H9 (cell line): ENCODE measurements at regions not wholly inside any gene's neighbourhood (a gene's known extent, or its start where the extent isn't known, plus 50 kb on each side); places are given as distances from the start of the nearest gene placed in this dataset.

Experiments used
- DNase-seq: peaks from one replicate; pipeline ENCODE4 v3.0.0-alpha.2; 2017
- H2AFZ ChIP-seq: one replicate; pipeline ENCODE4 v1.6.1; 2013; ENCODE audit warnings: mild to moderate bottlenecking, low read length, control low read depth, moderate library complexity
- H2AK5ac ChIP-seq: 2 replicates; pipeline ENCODE4 v1.6.1; 2013; ENCODE audit warnings: low read length, control low read depth, mixed read lengths; ENCODE audit not compliant: insufficient read length
- H2BK120ac ChIP-seq: one replicate; pipeline ENCODE4 v1.6.1; 2013; ENCODE audit warnings: low read depth, mild to moderate bottlenecking, low read length, control low read depth, inconsistent platforms; ENCODE audit not compliant: poor library complexity, severe bottlenecking
- H2BK12ac ChIP-seq: 2 replicates; pipeline ENCODE4 v1.6.1; 2013; ENCODE audit warnings: low read length, control low read depth, mixed read lengths, low read depth; ENCODE audit not compliant: insufficient read length
- H2BK15ac ChIP-seq: 2 replicates; pipeline ENCODE4 v1.6.1; 2013; ENCODE audit warnings: low read depth, low read length, control low read depth
- H2BK20ac ChIP-seq: one replicate; pipeline ENCODE4 v1.6.1; 2013; ENCODE audit warnings: low read depth, mild to moderate bottlenecking, low read length, control low read depth, inconsistent platforms; ENCODE audit not compliant: poor library complexity, severe bottlenecking
- H2BK5ac ChIP-seq: 2 replicates; pipeline ENCODE4 v1.6.1; 2013; ENCODE audit warnings: low read length, control low read depth, mixed read lengths; ENCODE audit not compliant: insufficient read length
- H3K14ac ChIP-seq: 2 replicates; pipeline ENCODE4 v1.6.1; 2013; ENCODE audit warnings: low read length, control low read depth; ENCODE audit not compliant: insufficient read depth
- H3K18ac ChIP-seq: 2 replicates; pipeline ENCODE4 v1.6.1; 2013; ENCODE audit warnings: low read depth, mild to moderate bottlenecking, mixed read lengths, low read length, control low read depth; ENCODE audit not compliant: insufficient read length
- H3K23ac ChIP-seq: 2 replicates; pipeline ENCODE4 v1.6.1; 2013; ENCODE audit warnings: low read length, control low read depth, mixed read lengths, low read depth; ENCODE audit not compliant: insufficient read length
- H3K23me2 ChIP-seq: 2 replicates; pipeline ENCODE4 v1.6.1; 2013; ENCODE audit warnings: low read depth, mild to moderate bottlenecking, mixed read lengths, low read length, control low read depth; ENCODE audit not compliant: insufficient read length, poor library complexity, severe bottlenecking
- H3K27ac ChIP-seq: 2 replicates; pipeline ENCODE4 v1.5.1; 2013; ENCODE audit warnings: low read length, control low read depth, mixed read lengths, low read depth; ENCODE audit not compliant: insufficient read length
- H3K27me3 ChIP-seq: 2 replicates; pipeline ENCODE4 v1.6.1; 2013; ENCODE audit warnings: low read length, control low read depth, inconsistent platforms; ENCODE audit not compliant: insufficient read depth
- H3K4ac ChIP-seq: 2 replicates; pipeline ENCODE4 v1.6.1; 2013; ENCODE audit warnings: low read depth, mild to moderate bottlenecking, control low read depth, inconsistent platforms, low read length, moderate library complexity
- H3K4me1 ChIP-seq: 2 replicates; pipeline ENCODE4 v1.6.1; 2013; ENCODE audit warnings: low read length, control low read depth, inconsistent platforms; ENCODE audit not compliant: insufficient read depth
- H3K4me2 ChIP-seq: 2 replicates; pipeline ENCODE4 v1.6.1; 2013; ENCODE audit warnings: low read length, control low read depth, mixed read lengths; ENCODE audit not compliant: insufficient read length, insufficient read depth
- H3K56ac ChIP-seq: 2 replicates; pipeline ENCODE4 v1.6.1; 2013; ENCODE audit warnings: low read depth, mild to moderate bottlenecking, mixed read lengths, low read length, control low read depth; ENCODE audit not compliant: insufficient read length
- H3K79me1 ChIP-seq: 2 replicates; pipeline ENCODE4 v1.6.1; 2013; ENCODE audit warnings: low read depth, mild to moderate bottlenecking, moderate library complexity, low read length, control low read depth, inconsistent platforms; ENCODE audit not compliant: insufficient read depth, poor library complexity, severe bottlenecking
- H3K79me2 ChIP-seq: 2 replicates; pipeline ENCODE4 v1.6.1; 2013; ENCODE audit warnings: low read length, control low read depth, inconsistent platforms; ENCODE audit not compliant: insufficient read depth
- H3K9ac ChIP-seq: 2 replicates; pipeline ENCODE4 v1.6.1; 2013; ENCODE audit warnings: low read length, control low read depth, mixed read lengths; ENCODE audit not compliant: insufficient read length; ENCODE audit errors: extremely low read depth
- H3K9me3 ChIP-seq: one replicate; pipeline ENCODE4 v1.6.1; 2013; ENCODE audit warnings: low read depth, low read length, inconsistent platforms; ENCODE audit not compliant: control insufficient read depth
- H3T11ph ChIP-seq: one replicate; pipeline ENCODE4 v1.6.1; 2013; ENCODE audit warnings: mild to moderate bottlenecking, low read length, control low read depth, inconsistent platforms
- H4K20me1 ChIP-seq: one replicate; pipeline ENCODE4 v1.6.1; 2013; ENCODE audit not compliant: control insufficient read depth, insufficient read length, insufficient read depth
- H4K5ac ChIP-seq: 2 replicates; pipeline ENCODE4 v1.6.1; 2013; ENCODE audit warnings: low read depth, mild to moderate bottlenecking, mixed read lengths, low read length, control low read depth; ENCODE audit not compliant: insufficient read length
- H4K8ac ChIP-seq: replicated peaks from 2 replicates; pipeline ENCODE4 v1.6.1; 2013; ENCODE audit warnings: low read length, control low read depth, mixed read lengths, low read depth; ENCODE audit not compliant: insufficient read length
- H4K91ac ChIP-seq: 2 replicates; pipeline ENCODE4 v1.6.1; 2013; ENCODE audit warnings: low read depth, mild to moderate bottlenecking, moderate library complexity, mixed read lengths, low read length, control low read depth; ENCODE audit not compliant: insufficient read length
- H3K27ac Mint-ChIP-seq, 3 experiments: 2 replicates in 2 of 3; 3 replicates in 1 of 3; pipeline ENCODE4 v1.8.0; 2020 to 2021; ENCODE audit warnings: mixed read lengths in 3 of 3, mild to moderate bottlenecking in 1 of 3, moderate library complexity in 1 of 3
- H3K27me3 Mint-ChIP-seq: 2 replicates; pipeline ENCODE4 v1.8.0; 2021; ENCODE audit warnings: low read depth, mild to moderate bottlenecking, moderate library complexity, mixed read lengths
- H3K36me3 Mint-ChIP-seq, 3 experiments: 2 replicates in 2 of 3; 3 replicates in 1 of 3; pipeline ENCODE4 v1.8.0; 2020 to 2021; ENCODE audit warnings: low read depth in 3 of 3, mixed read lengths in 3 of 3; ENCODE audit not compliant: insufficient read depth in 1 of 3
- H3K4me1 Mint-ChIP-seq, 2 experiments: 2 replicates each; pipeline ENCODE4 v1.8.0; 2020; ENCODE audit warnings: mixed read lengths in 2 of 2
- H3K4me3 Mint-ChIP-seq, 2 experiments: 2 replicates in 1 of 2; 3 replicates in 1 of 2; pipeline ENCODE4 v1.8.0; 2020 to 2021; ENCODE audit warnings: mild to moderate bottlenecking in 2 of 2, mixed read lengths in 2 of 2, moderate library complexity in 1 of 2
- H3K9me3 Mint-ChIP-seq, 2 experiments: 2 replicates in 1 of 2; 3 replicates in 1 of 2; pipeline ENCODE4 v1.8.0; 2020; ENCODE audit warnings: mild to moderate bottlenecking in 2 of 2, mixed read lengths in 2 of 2, moderate library complexity in 1 of 2
- CTCF ChIP-seq: fragments of 200-600 bp; sonication (generic); conservative IDR thresholded peaks from 3 replicates; pipeline ENCODE4 v1.8.0; 2021; ENCODE audit warnings: antibody characterized with exemption, mild to moderate bottlenecking
- WGBS: extraction: QIAGEN DNeasy Blood & Tissue Kit; methylation state at CpG from one replicate; pipeline ENCODE4 v1.1.7; 2013; ENCODE audit warnings: missing lambda C conversion rate, low lambda C conversion rate, mixed read lengths; ENCODE audit not compliant: insufficient read length; ENCODE audit errors: extremely low coverage; 5-methylcytosine and 5-hydroxymethylcytosine counted together

DNA sequence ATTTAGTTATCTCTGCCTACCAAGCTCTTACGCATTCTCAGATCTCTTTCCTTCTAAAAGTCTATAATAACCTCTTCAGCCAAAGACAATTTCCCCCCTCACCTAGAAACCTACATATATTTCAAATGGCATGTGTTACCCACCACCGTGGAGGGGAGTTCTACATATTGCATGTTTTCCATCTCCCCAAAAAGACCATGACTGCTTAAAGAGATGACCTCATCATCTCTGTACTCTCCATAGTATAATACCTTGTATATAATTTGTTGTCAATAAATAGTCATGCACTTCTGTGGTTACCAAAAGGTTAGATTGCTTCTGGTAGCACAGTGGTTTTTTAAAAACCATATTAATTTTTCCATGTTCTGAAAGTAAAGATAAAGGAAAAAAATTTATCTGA, 148.4 kb downstream of the TBX18 start:
- Histone ChIP-seq H3K4me2 (no peak overlapping the region), H3K56ac (no peak overlapping the region), H3K27ac (no peak overlapping the region), H2BK20ac (no peak overlapping the region), H2BK12ac (no peak overlapping the region), H2AK5ac (no peak overlapping the region), H3K18ac (no peak overlapping the region), H3K27me3 (no peaks in the 10 kb centered on the region), H3K23me2 (no peaks in the 10 kb centered on the region), H3K79me2 (no peaks in the 10 kb centered on the region), H3K4me1 (no peaks in the 10 kb centered on the region), H4K5ac (no peak overlapping the region), H3K14ac (no peak overlapping the region), H2AFZ (no peak overlapping the region), H4K91ac (no peak overlapping the region), H2BK15ac (no peak overlapping the region), H2BK120ac (no peak overlapping the region), H4K8ac (no peak overlapping the region), H4K20me1 (no peaks in the 10 kb centered on the region), H3T11ph (no peak overlapping the region), H2BK5ac (no peak overlapping the region), H3K9ac (no peak overlapping the region), H3K79me1 (no peaks in the 10 kb centered on the region), H3K4ac (no peak overlapping the region), H3K23ac (no peak overlapping the region), H3K9me3 (no peaks in the 10 kb centered on the region)
- peaks cover 9 to 12% of the 10 kb centered on the region in 2 experiments for H3K4me1 Mint-ChIP-seq
- no peak for TF ChIP-seq CTCF
- H3K27ac Mint-ChIP-seq, result no peak overlapping the region
- DNase-seq, result no peak
- H3K36me3 Mint-ChIP-seq, result no peaks in the 10 kb centered on the region
- H3K27me3 Mint-ChIP-seq, result no peaks in the 10 kb centered on the region
- no CpG with 5 or more reads among the region's 2 CpGs for WGBS
- no peaks in the 10 kb centered on the region for H3K9me3 Mint-ChIP-seq
- H3K4me3 Mint-ChIP-seq, result no peak overlapping the region
